BJ (cell line): ENCODE measurements at regions not wholly inside any gene's neighbourhood (a gene's known extent, or its start where the extent isn't known, plus 50 kb on each side); places are given as distances from the start of the nearest gene placed in this dataset.
"Not testable (repeated sequence)": the region's sequence is repeated elsewhere in the genome, so short reads cannot be mapped to it uniquely, and the experiment has no call there.

Experiments
- CTCF ChIA-PET: fragments of 350-600 bp; formaldehyde crosslinking; extraction: SDS; loops from one replicate; lab custom pipeline; 2021; ENCODE audit warnings: antibody characterized with exemption, inconsistent platforms; lab: Yijun Ruan, JAX
- POLR2A ChIA-PET: fragments of 300-600 bp; sonication (Branson Sonifier 250); formaldehyde crosslinking; extraction: SDS; loops from one replicate; lab custom pipeline; 2021; ENCODE audit warnings: antibody characterized with exemption; lab: Charles Lee
- DNase-seq: peaks from one replicate; pipeline ENCODE4 v3.0.0-alpha.2; 2011; ENCODE audit warnings: low read depth
- H3K27me3 ChIP-seq: 2 replicates; pipeline ENCODE4 v1.6.0; 2011; ENCODE audit warnings: low read length; ENCODE audit not compliant: control insufficient read depth, insufficient read depth
- H3K36me3 ChIP-seq: 2 replicates; pipeline ENCODE4 v1.5.1; 2011; ENCODE audit warnings: low read length; ENCODE audit not compliant: control insufficient read depth, insufficient read depth
- H3K4me3 ChIP-seq: 2 replicates; pipeline ENCODE4 v1.5.1; 2011; ENCODE audit warnings: low read depth, mild to moderate bottlenecking, control low read depth, low read length
- TF ChIP-seq, protein P1 (sequence below): IDR thresholded peaks from 2 replicates; pipeline ENCODE4 v1.5.1; 2011; ENCODE audit warnings: low read depth, mild to moderate bottlenecking, control low read depth, inconsistent platforms, low read length, moderate library complexity; ENCODE audit not compliant: insufficient read depth

DNA sequence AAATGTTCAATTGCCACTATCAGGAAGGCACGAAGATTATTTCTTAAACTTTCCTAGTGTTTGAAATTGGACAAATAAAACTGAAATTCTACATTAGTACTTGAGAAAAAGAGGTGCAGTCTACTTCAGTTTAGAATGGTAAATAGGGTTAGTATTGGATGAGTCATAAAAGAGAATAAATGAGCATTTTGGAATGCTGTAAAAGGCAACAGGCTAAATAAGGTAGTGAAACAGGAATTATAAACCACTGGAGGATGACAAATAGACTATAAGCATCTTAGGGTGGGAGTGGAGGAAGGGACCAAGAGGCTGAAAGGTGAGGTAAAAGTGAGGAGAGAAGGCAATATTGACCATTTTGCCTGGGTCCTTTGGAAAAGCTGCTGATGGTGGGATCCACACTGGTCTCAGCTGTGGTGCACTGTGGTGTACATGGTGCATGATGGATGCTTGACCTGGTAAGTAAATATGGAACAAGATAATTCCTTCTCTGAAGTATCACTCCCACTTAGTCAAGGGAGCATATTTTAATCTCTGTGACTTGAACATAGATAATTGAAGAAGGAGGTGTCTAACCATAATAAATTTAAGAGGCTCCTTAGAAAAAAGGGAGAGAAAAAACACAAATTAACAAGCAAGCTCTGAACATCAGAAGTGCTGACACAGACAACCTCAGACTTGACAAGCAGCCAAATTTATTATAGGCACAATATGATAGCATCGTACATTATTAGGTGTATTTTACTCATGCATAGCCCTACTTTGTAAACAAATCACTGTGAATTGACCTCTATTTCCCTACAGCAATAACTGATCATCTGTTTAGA lies 76.4 kb upstream of the SCIN start:
- POLR2A ChIA-PET, result no interaction called here
- CTCF ChIA-PET, result interaction anchor here (1.1 to 2.6 kb wide), 2 partner anchors 36 to 104 kb away, joined by 3 to 13 read pairs; no protein-coding TSS in a partner anchor
- Histone ChIP-seq H3K36me3 (no peaks in the 10 kb centered on the region), H3K27me3 (no peaks in the 10 kb centered on the region), H3K4me3 (no peak overlapping the region)
- DNase-seq, result no peak
- TF ChIP-seq, protein P1, sequence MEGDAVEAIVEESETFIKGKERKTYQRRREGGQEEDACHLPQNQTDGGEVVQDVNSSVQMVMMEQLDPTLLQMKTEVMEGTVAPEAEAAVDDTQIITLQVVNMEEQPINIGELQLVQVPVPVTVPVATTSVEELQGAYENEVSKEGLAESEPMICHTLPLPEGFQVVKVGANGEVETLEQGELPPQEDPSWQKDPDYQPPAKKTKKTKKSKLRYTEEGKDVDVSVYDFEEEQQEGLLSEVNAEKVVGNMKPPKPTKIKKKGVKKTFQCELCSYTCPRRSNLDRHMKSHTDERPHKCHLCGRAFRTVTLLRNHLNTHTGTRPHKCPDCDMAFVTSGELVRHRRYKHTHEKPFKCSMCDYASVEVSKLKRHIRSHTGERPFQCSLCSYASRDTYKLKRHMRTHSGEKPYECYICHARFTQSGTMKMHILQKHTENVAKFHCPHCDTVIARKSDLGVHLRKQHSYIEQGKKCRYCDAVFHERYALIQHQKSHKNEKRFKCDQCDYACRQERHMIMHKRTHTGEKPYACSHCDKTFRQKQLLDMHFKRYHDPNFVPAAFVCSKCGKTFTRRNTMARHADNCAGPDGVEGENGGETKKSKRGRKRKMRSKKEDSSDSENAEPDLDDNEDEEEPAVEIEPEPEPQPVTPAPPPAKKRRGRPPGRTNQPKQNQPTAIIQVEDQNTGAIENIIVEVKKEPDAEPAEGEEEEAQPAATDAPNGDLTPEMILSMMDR, result no peak

DNA sequence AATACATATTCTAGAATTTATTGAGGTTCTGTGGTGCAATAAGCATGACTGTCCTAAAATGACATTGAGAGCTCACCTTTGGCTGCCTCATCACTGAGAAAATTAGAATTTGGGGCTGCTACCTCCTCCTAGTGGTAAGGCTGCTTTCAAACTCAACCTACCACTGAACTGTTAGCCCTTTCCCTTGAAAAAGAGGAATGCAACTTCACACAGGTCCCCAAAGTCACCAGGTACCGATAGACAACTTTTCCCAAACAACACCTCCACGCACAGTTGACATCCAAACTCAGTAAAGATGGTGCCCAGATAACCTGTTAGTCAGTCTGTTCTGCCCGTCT lies 75.9 kb upstream of the SCIN start:
- no peaks in the 10 kb centered on the region for H3K36me3 ChIP-seq
- no peaks in the 10 kb centered on the region for H3K27me3 ChIP-seq
- TF ChIP-seq, protein P1, result no peak
- CTCF ChIA-PET, result interaction anchor here (1.1 to 2.6 kb wide), 3 partner anchors 32 to 105 kb away, joined by 3 to 13 read pairs (median 3); no protein-coding TSS in a partner anchor
- H3K4me3 ChIP-seq, result no peak overlapping the region
- POLR2A ChIA-PET, result no interaction called here
- DNase-seq, result no peak

DNA sequence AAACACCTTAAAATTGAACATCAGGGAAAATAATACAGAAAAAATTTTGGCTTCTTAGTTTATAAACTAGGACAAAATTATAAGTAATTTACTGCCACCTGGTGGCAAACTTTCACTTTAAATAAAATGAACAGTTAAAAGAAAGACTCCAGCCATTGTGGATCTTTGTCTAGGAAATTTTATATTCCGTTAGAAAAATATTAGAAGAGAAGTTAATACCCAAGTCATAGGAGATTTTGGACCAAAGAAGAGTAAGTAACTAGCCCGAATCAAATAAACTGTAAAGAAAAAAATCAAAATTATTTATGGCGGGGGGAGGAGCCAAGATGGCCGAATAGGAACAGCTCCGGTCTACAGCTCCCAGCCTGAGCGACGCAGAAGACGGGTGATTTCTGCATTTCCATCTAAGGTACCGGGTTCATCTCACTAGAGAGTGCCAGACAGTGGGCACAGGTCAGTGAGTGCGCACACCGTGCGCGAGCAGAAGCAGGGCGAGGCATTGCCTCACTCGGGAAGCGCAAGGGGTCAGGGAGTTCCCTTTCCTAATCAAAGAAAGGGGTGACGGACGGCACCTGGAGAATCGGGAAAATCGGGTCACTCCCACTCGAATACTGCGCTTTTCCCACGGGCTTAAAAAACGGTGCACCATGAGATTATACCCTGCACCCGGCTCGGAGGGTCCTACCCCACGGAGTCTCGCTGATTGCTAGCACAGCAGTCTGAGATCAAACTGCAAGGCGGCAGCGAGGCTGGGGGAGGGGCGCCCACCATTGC lies 73.4 kb upstream of the SCIN start:
- DNase-seq, H3K27me3 ChIP-seq, CTCF ChIA-PET, POLR2A ChIA-PET, H3K4me3 ChIP-seq, H3K36me3 ChIP-seq: not testable (repeated sequence)
- TF ChIP-seq, protein P1, result peak; percentile 18; the same call in 1 of the 2 replicates

DNA sequence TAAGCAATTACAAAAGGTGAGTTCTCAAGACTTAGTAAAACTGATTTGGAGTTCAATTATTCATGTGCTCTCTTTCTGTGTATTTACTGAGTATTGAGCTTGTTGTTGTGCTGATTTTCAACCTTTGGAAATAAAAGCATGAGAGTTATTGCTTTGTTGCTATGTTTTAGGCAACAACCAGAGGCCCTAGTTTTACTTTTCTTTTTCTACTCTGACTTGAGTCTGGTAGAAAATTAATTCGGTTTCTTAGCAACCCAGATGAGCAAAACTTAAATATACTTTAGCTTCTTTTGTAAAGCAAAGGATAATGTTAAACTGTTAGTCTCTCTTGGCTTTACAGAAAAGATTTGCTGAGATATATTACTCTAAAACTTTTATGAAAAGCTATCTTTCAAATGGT lies 66.4 kb upstream of the SCIN start:
- CTCF ChIA-PET, result interaction anchor here (0.7 kb wide), 1 partner anchor 104 kb away, joined by 3 read pairs; no protein-coding TSS in a partner anchor
- POLR2A ChIA-PET, result no interaction called here
- H3K4me3 ChIP-seq, result no peak overlapping the region
- TF ChIP-seq, protein P1, result no peak
- H3K36me3 ChIP-seq, result no peaks in the 10 kb centered on the region
- H3K27me3 ChIP-seq, result no peaks in the 10 kb centered on the region
- DNase-seq, result no peak

DNA sequence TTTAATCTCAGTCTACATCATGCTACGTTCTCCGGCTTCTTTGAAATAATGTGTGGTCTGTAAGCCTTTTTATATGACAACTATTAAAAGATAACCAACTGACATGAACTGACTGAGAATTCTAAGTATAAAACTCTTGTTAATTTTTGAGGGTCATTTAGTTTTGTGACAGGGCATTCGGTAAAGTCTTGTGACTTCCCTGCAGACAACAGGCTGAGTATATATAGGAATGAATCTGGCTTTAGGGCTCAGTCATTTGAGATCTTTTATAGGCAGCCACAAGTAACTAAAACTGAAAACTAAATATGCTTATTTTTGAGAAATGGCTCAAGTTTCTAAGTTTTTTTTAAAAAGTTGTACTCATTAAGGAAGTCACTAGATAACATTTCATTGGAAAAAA lies 62.5 kb upstream of the SCIN start:
- TF ChIP-seq, protein P1, result no peak
- no peaks in the 10 kb centered on the region for H3K27me3 ChIP-seq
- no peak for DNase-seq
- no peaks in the 10 kb centered on the region for H3K36me3 ChIP-seq
- ChIA-PET CTCF (interaction anchor here (1.0 kb wide), 1 partner anchor 963 kb away, joined by 3 read pairs; no protein-coding TSS in a partner anchor), POLR2A (no interaction called here)
- no peak overlapping the region for H3K4me3 ChIP-seq
